ENCODE measurements at regions not wholly inside any gene's neighbourhood (a gene's known extent, or its start where the extent isn't known, plus 50 kb on each side); places are given as distances from the start of the nearest gene placed in this dataset.

DNA sequence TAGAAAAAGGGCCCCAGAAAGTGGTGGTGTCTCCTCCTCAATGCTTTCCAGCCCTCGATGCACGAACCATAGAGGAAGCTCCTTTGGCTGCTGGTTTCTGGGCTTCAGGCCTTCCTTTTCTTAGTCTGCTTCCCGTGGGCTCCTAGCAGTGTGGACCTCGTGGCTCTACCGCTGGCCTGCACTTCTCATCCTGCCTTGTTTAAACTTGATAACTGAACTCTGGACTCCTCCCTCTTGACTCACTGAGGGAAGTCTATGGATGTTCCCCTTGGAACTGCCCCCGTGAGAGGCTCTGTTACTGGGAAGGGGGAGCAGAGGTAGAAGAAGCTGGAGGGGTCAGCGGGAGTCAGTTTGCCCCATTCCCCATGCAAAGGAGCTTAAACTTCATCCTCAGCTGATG is 75.3 kb upstream of the WDR26 start:
- Histone ChIP-seq H3K4me3 (no peak overlapping the region), H3K4me1 (peaks cover 0 to 10% (median 8%) of the 10 kb centered on the region in 3 donors), H3K27me3 (no peaks in the 10 kb centered on the region), H3K36me3 (no peaks in the 10 kb centered on the region), H3K27ac (no peak overlapping the region), H3K9me3 (no peaks in the 10 kb centered on the region)
- intact Hi-C loops (cut with DNase I) = loop anchor here (5.0 to 10.0 kb wide), 6 partner anchors 132 to 412 kb away; no protein-coding TSS in a partner anchor
- TF ChIP-seq, protein P1, sequence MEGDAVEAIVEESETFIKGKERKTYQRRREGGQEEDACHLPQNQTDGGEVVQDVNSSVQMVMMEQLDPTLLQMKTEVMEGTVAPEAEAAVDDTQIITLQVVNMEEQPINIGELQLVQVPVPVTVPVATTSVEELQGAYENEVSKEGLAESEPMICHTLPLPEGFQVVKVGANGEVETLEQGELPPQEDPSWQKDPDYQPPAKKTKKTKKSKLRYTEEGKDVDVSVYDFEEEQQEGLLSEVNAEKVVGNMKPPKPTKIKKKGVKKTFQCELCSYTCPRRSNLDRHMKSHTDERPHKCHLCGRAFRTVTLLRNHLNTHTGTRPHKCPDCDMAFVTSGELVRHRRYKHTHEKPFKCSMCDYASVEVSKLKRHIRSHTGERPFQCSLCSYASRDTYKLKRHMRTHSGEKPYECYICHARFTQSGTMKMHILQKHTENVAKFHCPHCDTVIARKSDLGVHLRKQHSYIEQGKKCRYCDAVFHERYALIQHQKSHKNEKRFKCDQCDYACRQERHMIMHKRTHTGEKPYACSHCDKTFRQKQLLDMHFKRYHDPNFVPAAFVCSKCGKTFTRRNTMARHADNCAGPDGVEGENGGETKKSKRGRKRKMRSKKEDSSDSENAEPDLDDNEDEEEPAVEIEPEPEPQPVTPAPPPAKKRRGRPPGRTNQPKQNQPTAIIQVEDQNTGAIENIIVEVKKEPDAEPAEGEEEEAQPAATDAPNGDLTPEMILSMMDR (IDR thresholded peaks at IDR 0.05) = no peak
- 71 to 75% methylated on average over 7 of the region's 7 CpGs for WGBS, 2 donors
- no peak for FAIRE-seq
- peak in 1 of 4 donors; percentile 15 for ATAC-seq
- no peak for DNase-seq

DNA sequence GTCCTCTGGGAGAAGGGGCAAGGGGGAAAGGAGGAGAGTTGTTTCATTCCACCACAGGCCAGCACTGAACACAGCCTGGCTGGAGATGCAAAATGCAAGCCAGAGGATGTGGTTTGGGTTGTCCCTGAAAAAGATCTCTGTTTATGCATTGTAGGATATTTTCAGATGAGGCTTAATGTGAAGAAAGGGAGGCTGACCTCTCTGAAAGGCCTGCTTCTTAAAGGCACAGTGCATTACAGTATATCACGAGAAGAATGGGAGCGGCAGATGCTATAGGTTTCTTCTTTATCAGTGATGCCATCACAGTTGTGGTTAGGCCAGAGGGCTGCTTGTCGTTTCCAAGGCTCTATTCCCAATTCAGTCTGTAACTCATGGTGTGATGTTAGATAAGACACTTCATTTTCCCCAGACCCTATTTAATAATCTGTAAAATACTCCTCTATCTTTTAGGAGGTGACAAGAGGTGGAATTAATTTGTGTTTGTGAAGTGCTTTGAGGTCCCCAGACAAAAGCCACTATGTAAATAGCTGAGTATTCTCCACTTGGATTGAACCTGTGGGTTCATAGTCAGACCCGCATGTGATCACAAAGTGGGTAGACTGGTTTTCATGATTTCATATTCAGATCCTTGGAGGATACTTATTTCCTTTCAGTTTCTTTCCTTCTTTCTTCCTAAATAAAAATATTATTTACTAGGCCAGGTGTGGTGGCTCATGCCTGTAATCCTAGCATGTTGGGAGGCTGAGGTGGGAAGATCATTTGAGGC is 76.5 kb upstream of the WDR26 start:
- DNase-seq (no peak), ATAC-seq (peak in 1 of 4 donors; percentile 16), FAIRE-seq (no peak)
- Histone ChIP-seq H3K9me3 (no peaks in the 10 kb centered on the region), H3K36me3 (no peaks in the 10 kb centered on the region), H3K27ac (no peak overlapping the region), H3K27me3 (no peaks in the 10 kb centered on the region), H3K4me1 (peaks cover 0 to 3% (median 0%) of the 10 kb centered on the region in 3 donors), H3K4me3 (no peak overlapping the region)
- TF ChIP-seq, protein P1 (IDR thresholded peaks at IDR 0.05) = no peak
- intact Hi-C loops (cut with DNase I) = loop anchor here (5.0 to 10.0 kb wide), 6 partner anchors 131 to 411 kb away; no protein-coding TSS in a partner anchor
- WGBS, 2 donors = 77 to 80% methylated on average over 4 of the region's 4 CpGs

DNA sequence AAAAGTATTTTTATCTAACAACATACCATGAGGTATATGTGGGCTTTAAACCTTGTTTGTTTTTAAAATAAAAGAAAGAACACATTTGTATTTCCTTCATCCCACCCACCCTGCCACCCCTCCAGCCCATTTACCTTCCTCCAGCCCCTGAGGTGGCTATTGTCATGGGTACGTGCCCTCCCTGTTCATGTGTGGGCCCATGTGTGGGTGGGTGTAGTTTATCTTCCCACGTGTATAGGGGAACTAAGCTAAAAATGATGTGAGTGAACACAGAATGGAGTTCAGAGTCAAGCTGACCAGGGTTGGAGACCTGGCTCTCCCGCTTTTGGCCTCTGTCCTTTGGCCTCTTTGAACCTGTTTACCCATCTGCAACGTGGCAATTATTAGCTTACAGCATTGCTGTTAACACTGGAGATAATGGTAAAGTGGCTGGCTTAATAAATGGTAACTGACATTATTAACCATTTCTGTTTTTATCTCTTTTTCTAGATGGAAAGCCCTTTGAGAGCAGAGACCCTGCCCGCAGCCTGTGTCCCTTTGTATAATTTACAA is 78.1 kb upstream of the WDR26 start:
- intact Hi-C loops (cut with DNase I) = loop anchor here (5.0 to 10.0 kb wide), 6 partner anchors 130 to 410 kb away; no protein-coding TSS in a partner anchor
- Histone ChIP-seq H3K27me3 (no peaks in the 10 kb centered on the region), H3K27ac (no peak overlapping the region), H3K4me3 (no peak overlapping the region), H3K9me3 (no peaks in the 10 kb centered on the region), H3K36me3 (no peaks in the 10 kb centered on the region), H3K4me1 (peaks cover 0 to 3% (median 0%) of the 10 kb centered on the region in 3 donors)
- no peak for FAIRE-seq
- WGBS, 2 donors = 69 to 72% methylated on average over 5 of the region's 5 CpGs
- TF ChIP-seq, protein P1 (IDR thresholded peaks at IDR 0.05) = no peak
- DNase-seq = no peak
- no peak for ATAC-seq

DNA sequence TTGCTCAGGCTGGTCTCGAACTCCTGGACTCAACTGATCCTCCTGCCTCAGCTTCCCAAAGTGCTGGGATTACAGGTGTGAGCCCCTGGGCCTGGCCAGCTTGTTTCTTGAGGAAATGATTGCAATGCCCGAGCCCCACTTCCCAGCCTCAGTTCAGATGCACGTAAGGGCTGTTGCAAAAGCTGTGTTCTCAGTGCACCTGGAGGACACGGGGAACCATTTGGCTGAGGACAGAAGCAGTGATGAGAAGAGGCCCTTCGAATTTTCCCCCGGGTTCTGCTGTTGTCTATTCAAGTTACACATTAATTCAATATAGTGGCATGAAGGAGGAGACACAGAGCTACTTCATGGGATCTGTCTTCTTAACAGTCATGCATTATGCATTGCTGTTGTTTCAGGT is 78.8 kb upstream of the WDR26 start:
- Histone ChIP-seq H3K27me3 (no peaks in the 10 kb centered on the region), H3K4me1 (peaks cover 0 to 2% (median 0%) of the 10 kb centered on the region in 3 donors), H3K36me3 (no peaks in the 10 kb centered on the region), H3K4me3 (no peak overlapping the region), H3K27ac (no peak overlapping the region), H3K9me3 (no peaks in the 10 kb centered on the region)
- WGBS, 2 donors = 47 to 48% methylated on average over 6 of the region's 6 CpGs
- intact Hi-C loops (cut with DNase I) = loop anchor here (5.0 to 10.0 kb wide), 6 partner anchors 129 to 409 kb away; no protein-coding TSS in a partner anchor
- ATAC-seq (no peak), DNase-seq (no peak), FAIRE-seq (no peak)
- TF ChIP-seq, protein P1 (IDR thresholded peaks at IDR 0.05) = no peak
